ENCODE measurements at regions not wholly inside any gene's neighbourhood (a gene's known extent, or its start where the extent isn't known, plus 50 kb on each side); places are given as distances from the start of the nearest gene placed in this dataset.
A peak's percentile ranks its signal among the peaks of the same experiment; 100 is the strongest.

- DNase-seq (ENCODE audit: low read depth) = no peak
These were observed 50.3 kb downstream of the UTRN start for GRCh38 chr6:144335311-144335861.

GRCh38 chr6:144335914-144336313, 50.8 kb downstream of the UTRN start:
- no peak for DNase-seq (ENCODE audit: low read depth)

- no peak for DNase-seq (ENCODE audit: low read depth)
These were observed 51.8 kb downstream of the UTRN start for GRCh38 chr6:144336900-144337299.

GRCh38 chr6:144338474-144338873, 53.3 kb downstream of the UTRN start:
- no peak for DNase-seq (ENCODE audit: low read depth)

- no peak for DNase-seq (ENCODE audit: low read depth)
These were observed 54.0 kb downstream of the UTRN start for GRCh38 chr6:144338951-144339700.

GRCh38 chr6:144339859-144340452, 54.8 kb downstream of the UTRN start:
- DNase-seq (ENCODE audit: low read depth) = no peak

GRCh38 chr6:144340541-144341371, 55.6 kb downstream of the UTRN start:
- DNase-seq (ENCODE audit: low read depth) = no peak

- DNase-seq (ENCODE audit: low read depth) = no peak
These were observed 56.8 kb downstream of the UTRN start for GRCh38 chr6:144341831-144342527.

- peak; percentile 13 for DNase-seq (ENCODE audit: low read depth)
These were observed 58.7 kb downstream of the UTRN start for GRCh38 chr6:144343701-144344428.

- no peak for DNase-seq (ENCODE audit: low read depth)
These were observed 59.5 kb downstream of the UTRN start for GRCh38 chr6:144344646-144345045.

- DNase-seq (ENCODE audit: low read depth) = no peak
These were observed 60.3 kb downstream of the UTRN start for GRCh38 chr6:144345451-144345850.

GRCh38 chr6:144346719-144347447, 61.7 kb downstream of the UTRN start:
- peak; percentile 63 for DNase-seq (ENCODE audit: low read depth)

- no peak for DNase-seq (ENCODE audit: low read depth)
These were observed 62.3 kb downstream of the UTRN start for GRCh38 chr6:144347448-144347759.

- no peak for DNase-seq (ENCODE audit: low read depth)
These were observed 62.8 kb downstream of the UTRN start for GRCh38 chr6:144347933-144348332.

GRCh38 chr6:144349690-144350527, 64.8 kb downstream of the UTRN start:
- peak; percentile 24 for DNase-seq (ENCODE audit: low read depth)

- no peak for DNase-seq (ENCODE audit: low read depth)
These were observed 65.4 kb downstream of the UTRN start for GRCh38 chr6:144350528-144350880.

- DNase-seq (ENCODE audit: low read depth) = peak; percentile 21
These were observed 66.4 kb downstream of the UTRN start for GRCh38 chr6:144351379-144352127.

GRCh38 chr6:144352331-144352730, 67.2 kb downstream of the UTRN start:
- no peak for DNase-seq (ENCODE audit: low read depth)

GRCh38 chr6:144353871-144354314, 68.8 kb downstream of the UTRN start:
- DNase-seq (ENCODE audit: low read depth) = no peak

Measured in stromal cell of bone marrow (primary cell).